GM12878 (cell line): ENCODE measurements at regions not wholly inside any gene's neighbourhood (a gene's known extent, or its start where the extent isn't known, plus 50 kb on each side); places are given as distances from the start of the nearest gene placed in this dataset.
"Not testable (repeated sequence)": the region's sequence is repeated elsewhere in the genome, so short reads cannot be mapped to it uniquely, and the experiment has no call there.

Experiments
- ATAC-seq: fragments of 200-7000 bp; cut with Tn5 transposase; 3 replicates; pipeline ENCODE4 v1.9.1; 2020; ENCODE audit warnings: mild to moderate bottlenecking, moderate library complexity
- BruUV-seq: library from RNA; stranded (reverse); fragments of 400-500 nt; replicated peaks from 2 replicates; lab custom pipeline; 2021; lab: Mats Ljungman, UMichigan
- CTCF ChIA-PET: fragments of 300-600 bp; sonication (Branson Sonifier 250); formaldehyde crosslinking; extraction: SDS; loops from one replicate; lab custom pipeline; 2021; ENCODE audit warnings: inconsistent platforms; lab: Yijun Ruan, JAX
- POLR2A ChIA-PET: fragments of 350-600 bp; formaldehyde crosslinking; extraction: SDS; loops from one replicate; lab custom pipeline; 2021; ENCODE audit warnings: inconsistent platforms; lab: Charles Lee
- RAD21 ChIA-PET: fragments of 300-600 bp; sonication (Branson Sonifier 250); formaldehyde crosslinking; loops from one replicate; lab custom pipeline; 2023; ENCODE audit warnings: antibody characterized with exemption; ENCODE audit not compliant: unreplicated experiment; lab: Charles Lee
- SMC1A ChIA-PET: fragments of 300-600 bp; sonication (Branson Sonifier 250); formaldehyde crosslinking; loops from one replicate; lab custom pipeline; 2023; ENCODE audit not compliant: unreplicated experiment, uncharacterized antibody; lab: Charles Lee
- DNase-seq: peaks from one replicate; pipeline ENCODE4 v3.0.0-alpha.2; 2011; ENCODE audit warnings: low read depth, low spot score
- FAIRE-seq: peaks from 3 replicates; lab custom pipeline; 2011; peaks lifted over from hg19 to GRCh38; lab: Jason Lieb, UNC
- H2AFZ ChIP-seq: 2 replicates; pipeline ENCODE4 v1.6.0; 2011; ENCODE audit warnings: low read depth, low read length, control low read depth; ENCODE audit not compliant: control insufficient read depth
- H3K27ac ChIP-seq: 2 replicates; pipeline ENCODE4 v1.5.1; 2011; ENCODE audit warnings: control low read depth; ENCODE audit not compliant: control insufficient read depth, insufficient read depth
- H3K27me3 ChIP-seq, 2 experiments: replicated peaks in 1 of 2; 2 replicates each; pipeline versions ENCODE4 v1.6.0 to v1.6.1; 2011; ENCODE audit warnings: low read length in 1 of 2; ENCODE audit not compliant: control insufficient read depth in 2 of 2, insufficient read depth in 2 of 2
- H3K36me3 ChIP-seq, 2 experiments: 2 replicates each; pipeline ENCODE4 v1.5.1; 2011; ENCODE audit warnings: low read length in 1 of 2; ENCODE audit not compliant: control insufficient read depth in 2 of 2, insufficient read depth in 2 of 2
- H3K4me1 ChIP-seq: 2 replicates; pipeline ENCODE4 v1.6.1; 2011; ENCODE audit warnings: mild to moderate bottlenecking, low read length, moderate library complexity, mixed read lengths; ENCODE audit not compliant: control insufficient read depth, insufficient read depth
- H3K4me2 ChIP-seq: 2 replicates; pipeline ENCODE4 v1.6.0; 2011; ENCODE audit warnings: control low read depth; ENCODE audit not compliant: control insufficient read depth, insufficient read depth
- H3K4me3 ChIP-seq: fragments of 200-600 bp; sonication (generic); 2 replicates; pipeline ENCODE4 v1.5.1; 2016
- H3K79me2 ChIP-seq: 2 replicates; pipeline ENCODE4 v1.6.0; 2011; ENCODE audit warnings: low read length; ENCODE audit not compliant: control insufficient read depth, insufficient read depth
- H3K9ac ChIP-seq: 2 replicates; pipeline ENCODE4 v1.8.0; 2011; ENCODE audit warnings: low read length, control low read depth, mixed read lengths; ENCODE audit not compliant: control insufficient read depth, insufficient read depth
- H3K9me3 ChIP-seq: replicated peaks from 3 replicates; pipeline ENCODE4 v1.5.1; 2011; ENCODE audit warnings: mild to moderate bottlenecking, low read length; ENCODE audit not compliant: control insufficient read depth, insufficient read depth
- H4K20me1 ChIP-seq: 2 replicates; pipeline ENCODE4 v1.6.0; 2011; ENCODE audit not compliant: control insufficient read depth, insufficient read depth
- GABPA ChIP-seq: IDR thresholded peaks from 2 replicates; pipeline ENCODE4 v1.6.1; 2014; ENCODE audit warnings: antibody characterized with exemption, low read depth, mild to moderate bottlenecking, inconsistent platforms
- ZZZ3 ChIP-seq: IDR thresholded peaks from 2 replicates; pipeline ENCODE4 v1.6.1; 2011; ENCODE audit warnings: low read depth; ENCODE audit not compliant: control insufficient read depth, insufficient read length
- WGBS: methylation state at CpG from one replicate; pipeline ENCODE4 v1.1.6; 2016; ENCODE audit warnings: low lambda C conversion rate; ENCODE audit not compliant: insufficient replicate concordance, insufficient coverage; ENCODE audit errors: missing lambda C conversion rate; 5-methylcytosine and 5-hydroxymethylcytosine counted together
- in situ Hi-C: fragments of 300-500 bp; cut with MboI; formaldehyde crosslinking; loops from 9 replicates; pipeline ENCODE4 v1.14.3; 2018; ENCODE audit warnings: mixed read lengths
- intact Hi-C: fragments of 100-400 bp; cut with micrococcal nuclease; formaldehyde crosslinking; loops from one replicate; pipeline ENCODE4 v1.14.2; 2022; ENCODE audit not compliant: unreplicated experiment

DNA sequence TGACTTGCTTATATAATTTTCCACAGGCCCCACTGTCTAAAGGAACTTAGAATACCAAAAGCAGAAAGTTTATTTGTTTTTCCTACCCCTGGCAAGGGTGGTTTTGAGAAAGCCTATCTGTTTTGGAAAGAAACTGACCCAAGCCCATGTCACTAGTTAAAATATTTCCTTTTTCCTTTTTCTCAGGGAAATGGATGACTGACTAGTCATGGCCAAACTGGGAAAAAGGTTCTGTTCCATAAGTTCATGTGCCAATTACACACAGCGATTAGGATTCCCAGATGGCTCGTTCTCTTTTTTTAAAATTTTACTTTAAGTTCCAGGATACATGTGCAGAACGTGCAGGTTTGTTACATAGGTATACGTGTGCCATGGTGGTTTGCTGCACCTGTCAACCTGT is 157.8 kb downstream of the IGLL1 start:
- H3K79me2 ChIP-seq, H3K9me3 ChIP-seq, CTCF ChIA-PET, H3K36me3 ChIP-seq, H3K27ac ChIP-seq, in situ Hi-C loops, POLR2A ChIA-PET, intact Hi-C loops, H3K4me1 ChIP-seq, H4K20me1 ChIP-seq, BruUV-seq, DNase-seq, FAIRE-seq, H2AFZ ChIP-seq, ATAC-seq, H3K9ac ChIP-seq, SMC1A ChIA-PET, H3K4me2 ChIP-seq, H3K27me3 ChIP-seq, H3K4me3 ChIP-seq, RAD21 ChIA-PET: not testable (repeated sequence)
- WGBS, result 56% methylated on average over 4 of the region's 4 CpGs

- H3K4me2 ChIP-seq, H3K79me2 ChIP-seq, H3K27ac ChIP-seq, in situ Hi-C loops, H3K4me1 ChIP-seq, intact Hi-C loops, H3K4me3 ChIP-seq, H3K36me3 ChIP-seq, BruUV-seq, DNase-seq, CTCF ChIA-PET, ATAC-seq, H4K20me1 ChIP-seq, H2AFZ ChIP-seq, POLR2A ChIA-PET, SMC1A ChIA-PET, H3K9ac ChIP-seq, RAD21 ChIA-PET, H3K27me3 ChIP-seq, H3K9me3 ChIP-seq, FAIRE-seq: not testable (repeated sequence)
- 27% methylated on average over 6 of the region's 6 CpGs for WGBS
Observed at GRCh38 chr22:23421300-23421699, 158.8 kb downstream of the IGLL1 start.

DNA sequence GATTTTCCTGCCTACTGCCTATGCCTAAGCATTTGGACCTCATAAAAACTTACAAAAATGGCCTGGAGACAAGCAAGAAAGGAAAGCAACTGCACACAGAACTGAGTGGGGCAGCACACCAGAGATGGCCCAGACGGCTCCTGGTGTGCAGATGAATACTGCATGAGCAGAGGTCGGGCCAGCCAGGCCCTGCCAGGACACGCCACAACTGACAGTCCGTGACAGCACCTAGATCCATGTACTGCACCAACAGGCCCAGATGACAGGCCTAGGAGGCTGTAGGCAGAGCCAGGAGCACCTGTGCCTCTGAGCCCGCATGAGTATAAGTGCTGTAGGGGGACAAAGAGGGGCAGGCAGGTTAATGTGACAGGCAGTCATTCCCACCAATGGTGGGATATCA is 160.2 kb downstream of the IGLL1 start:
- Histone ChIP-seq H3K9ac (no peak overlapping the region), H3K4me3 (no peak overlapping the region), H2AFZ (no peak overlapping the region), H3K79me2 (no peaks in the 10 kb centered on the region), H3K9me3 (no peaks in the 10 kb centered on the region), H4K20me1 (no peaks in the 10 kb centered on the region), H3K27me3 (peaks cover 0 to 2% of the 10 kb centered on the region in 2 experiments; a peak in 1 of 4 replicates), H3K27ac (no peak overlapping the region)
- POLR2A ChIA-PET, result no interaction called here
- intact Hi-C loops, result no loop called here
- BruUV-seq, result no TSS peak
- CTCF ChIA-PET, result no interaction called here
- SMC1A ChIA-PET, result no interaction called here
- WGBS, result 37% methylated on average over 5 of the region's 5 CpGs
- in situ Hi-C loops, result no loop called here
- RAD21 ChIA-PET, result no interaction called here
- no peak for ATAC-seq
- FAIRE-seq, result no peak
- DNase-seq, result no peak
- no peak for TF ChIP-seq GABPA
- no peak for TF ChIP-seq ZZZ3
- TF ChIP-seq, all 136 proteins: peak for 0
- Histone ChIP-seq H3K36me3 (no peaks in the 10 kb centered on the region), H3K4me2 (no peak overlapping the region), H3K4me1 (no peaks in the 10 kb centered on the region)
